Central memory CD8-positive, alpha-beta T cell (primary cell): ENCODE measurements at regions not wholly inside any gene's neighbourhood (a gene's known extent, or its start where the extent isn't known, plus 50 kb on each side); places are given as distances from the start of the nearest gene placed in this dataset.
"Not testable (repeated sequence)": the region's sequence is repeated elsewhere in the genome, so short reads cannot be mapped to it uniquely, and the experiment has no call there.

Experiments
- ATAC-seq: fragments of 150-1000 bp; cut with Tn5 transposase; replicated peaks from 2 replicates; pipeline ENCODE4 v1.10.0; 2022; ENCODE audit warnings: mild to moderate bottlenecking, moderate FRiP score, moderate number of reproducible peaks; ENCODE audit not compliant: poor library complexity, severe bottlenecking; ENCODE audit errors: extremely low read depth
- DNase-seq, 2 donors: peaks; one replicate each; pipeline ENCODE4 v3.0.0; 2021; ENCODE audit warnings: low spot score in 2 of 2
- H3K27ac Mint-ChIP-seq: one replicate; pipeline ENCODE4 v1.8.0; 2022; ENCODE audit warnings: low read depth, mild to moderate bottlenecking, moderate library complexity, mixed read lengths
- H3K27me3 Mint-ChIP-seq: one replicate; pipeline ENCODE4 v1.8.0; 2022; ENCODE audit warnings: mixed read lengths
- H3K36me3 Mint-ChIP-seq: one replicate; pipeline ENCODE4 v1.8.0; 2022; ENCODE audit warnings: mild to moderate bottlenecking, moderate library complexity, mixed read lengths; ENCODE audit not compliant: insufficient read depth
- H3K4me1 Mint-ChIP-seq: one replicate; pipeline ENCODE4 v1.8.0; 2022; ENCODE audit warnings: mixed read lengths
- H3K4me3 Mint-ChIP-seq: one replicate; pipeline ENCODE4 v1.8.0; 2022; ENCODE audit warnings: mild to moderate bottlenecking, moderate library complexity, mixed read lengths
- H3K9me3 Mint-ChIP-seq: one replicate; pipeline ENCODE4 v1.8.0; 2022; ENCODE audit warnings: mixed read lengths

DNA sequence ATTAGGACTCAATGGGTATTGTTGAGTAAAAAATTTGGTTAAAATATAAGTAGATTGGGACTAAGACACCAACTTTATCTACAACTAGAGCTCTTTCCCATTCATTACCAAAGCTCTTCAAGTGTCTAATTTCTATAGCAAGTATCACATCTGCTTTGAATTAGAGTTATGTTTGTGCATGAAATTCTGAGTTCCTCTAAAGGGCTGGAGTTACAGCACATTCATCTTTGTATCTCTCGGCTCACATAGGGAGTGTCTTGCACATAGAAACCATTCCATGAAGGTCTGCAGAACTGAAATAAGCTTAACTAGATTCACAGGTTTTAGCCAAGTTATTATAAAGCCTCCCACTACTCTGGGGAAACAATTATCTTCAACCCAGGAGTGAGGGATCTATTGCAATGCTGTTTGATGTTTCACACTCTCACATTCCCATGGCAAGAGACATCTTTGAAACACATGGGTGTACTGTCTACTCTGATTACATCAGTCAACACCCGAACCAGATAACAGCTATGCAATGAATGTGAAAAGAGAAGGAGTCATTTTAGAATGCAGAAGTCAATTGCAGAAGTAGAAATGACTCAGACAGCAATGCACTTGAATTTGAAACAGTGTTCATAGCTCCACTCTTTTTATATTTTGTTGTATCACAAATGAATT lies 93.1 kb upstream of the KBTBD8 start:
- peaks cover 10% of the 10 kb centered on the region for H3K9me3 Mint-ChIP-seq
- H3K4me3 Mint-ChIP-seq = no peak overlapping the region
- no peak overlapping the region for H3K27ac Mint-ChIP-seq
- H3K36me3 Mint-ChIP-seq = no peaks in the 10 kb centered on the region
- ATAC-seq (no peak), DNase-seq (no peak)
- H3K4me1 Mint-ChIP-seq = no peaks in the 10 kb centered on the region
- H3K27me3 Mint-ChIP-seq = peaks cover 10% of the 10 kb centered on the region

DNA sequence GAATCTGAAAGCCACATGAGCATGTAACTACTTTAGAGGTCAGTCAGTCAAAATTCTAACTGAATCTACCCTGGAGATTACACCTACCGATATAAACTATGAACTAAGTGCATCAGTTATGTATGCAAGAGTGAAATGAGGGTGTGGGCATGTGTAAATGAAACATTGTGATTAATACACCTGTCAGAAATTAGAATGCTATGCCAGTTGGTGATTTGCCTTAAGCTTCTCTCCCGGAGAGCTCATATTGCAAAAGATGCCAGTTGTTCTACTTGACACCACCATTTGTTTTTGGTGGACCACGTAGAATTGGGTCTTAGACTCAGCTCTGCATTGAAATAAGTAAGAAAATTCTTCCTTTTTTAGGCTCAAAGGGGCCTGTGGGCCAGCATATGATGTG lies 91.0 kb upstream of the KBTBD8 start:
- DNase-seq (no peak), ATAC-seq (no peak)
- peaks cover 2% of the 10 kb centered on the region for H3K36me3 Mint-ChIP-seq
- peaks cover 10% of the 10 kb centered on the region for H3K27me3 Mint-ChIP-seq
- H3K4me3 Mint-ChIP-seq = no peak overlapping the region
- no peaks in the 10 kb centered on the region for H3K4me1 Mint-ChIP-seq
- no peak overlapping the region for H3K27ac Mint-ChIP-seq
- no peaks in the 10 kb centered on the region for H3K9me3 Mint-ChIP-seq

DNA sequence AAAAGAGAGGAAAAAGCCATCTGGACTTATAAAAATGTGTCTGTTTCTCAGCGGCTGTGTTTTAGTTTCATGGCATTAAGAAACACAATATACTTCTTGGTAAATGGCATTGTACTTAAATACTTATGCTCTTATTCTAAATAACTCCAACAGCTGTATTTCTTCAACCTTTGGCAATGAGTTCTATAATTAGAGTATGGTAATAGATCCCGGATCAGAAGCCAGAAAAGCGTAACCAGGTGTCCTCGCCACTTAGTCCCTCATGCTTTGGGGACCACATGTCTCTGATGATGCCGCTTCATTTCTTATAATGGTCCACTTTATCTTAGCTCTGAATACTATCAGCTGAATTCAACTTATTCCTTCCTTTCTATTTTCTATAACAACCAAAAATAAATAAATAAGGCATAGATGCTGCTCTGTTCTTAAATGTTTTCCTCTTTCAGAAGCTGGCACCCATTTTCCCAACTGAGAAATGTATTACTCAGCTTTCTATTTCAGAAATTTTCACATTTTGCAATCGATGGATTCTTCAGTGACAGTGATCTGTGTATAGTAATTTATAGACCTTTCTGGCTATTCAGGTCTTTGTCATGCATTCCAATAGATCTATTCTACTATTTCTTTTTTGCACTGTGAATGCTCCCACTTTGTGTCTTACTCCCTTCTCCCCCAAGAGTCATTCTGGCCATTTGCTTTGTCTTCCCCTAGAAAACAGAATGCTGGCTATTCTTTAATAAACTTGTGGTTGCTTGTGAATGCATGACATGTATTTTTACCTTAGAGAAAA lies 87.6 kb upstream of the KBTBD8 start:
- H3K27ac Mint-ChIP-seq = no peak overlapping the region
- H3K27me3 Mint-ChIP-seq = peaks cover 10% of the 10 kb centered on the region
- no peak for ATAC-seq
- peaks cover 3% of the 10 kb centered on the region for H3K36me3 Mint-ChIP-seq
- no peak for DNase-seq
- no peaks in the 10 kb centered on the region for H3K4me1 Mint-ChIP-seq
- H3K4me3 Mint-ChIP-seq = no peak overlapping the region
- H3K9me3 Mint-ChIP-seq = peaks cover 6% of the 10 kb centered on the region

DNA sequence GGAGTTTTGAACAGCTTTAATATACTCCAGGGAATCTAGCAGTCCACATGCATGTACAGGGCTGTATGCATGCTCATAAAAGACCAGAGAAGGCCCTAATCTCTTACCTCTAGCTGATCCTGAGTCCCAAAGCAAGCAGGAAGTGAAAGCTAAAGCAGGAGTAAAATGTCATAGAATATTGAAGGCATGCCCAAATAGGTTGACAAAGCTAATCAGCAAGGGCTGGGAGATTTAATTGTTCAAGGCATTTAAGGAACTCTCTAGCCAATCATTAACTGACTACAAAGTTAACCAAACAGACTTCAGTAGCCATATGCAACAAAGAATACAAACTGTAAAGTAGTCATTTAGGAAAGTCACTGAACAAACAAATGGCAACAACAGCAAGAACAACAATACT lies 85.8 kb upstream of the KBTBD8 start:
- Mint-ChIP-seq H3K27me3 (no peaks in the 10 kb centered on the region), H3K27ac (no peak overlapping the region), H3K4me1 (no peaks in the 10 kb centered on the region), H3K9me3 (peaks cover 6% of the 10 kb centered on the region), H3K36me3 (peaks cover 3% of the 10 kb centered on the region), H3K4me3 (no peak overlapping the region)
- DNase-seq (no peak), ATAC-seq (no peak)

DNA sequence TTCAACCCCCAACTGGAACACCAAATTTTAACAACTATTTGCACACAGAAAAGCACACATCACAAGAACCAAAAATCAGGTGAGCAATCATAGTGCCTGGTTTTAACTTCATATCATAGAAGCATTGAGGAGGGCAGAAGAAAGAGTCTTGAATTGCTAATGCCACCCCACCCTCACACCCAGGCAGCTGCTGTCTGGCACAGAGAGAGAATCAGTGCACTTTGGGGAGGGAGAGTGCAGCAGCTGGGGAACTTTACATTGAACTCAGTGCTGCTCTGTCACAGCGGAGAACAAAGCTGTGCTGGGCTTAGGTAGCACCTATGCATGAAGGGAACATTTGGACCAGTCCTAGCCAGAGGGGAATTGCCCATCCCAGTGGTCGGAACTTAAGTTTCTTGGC lies 76.0 kb upstream of the KBTBD8 start:
- Mint-ChIP-seq H3K4me3 (no peak overlapping the region), H3K27ac (no peak overlapping the region), H3K36me3 (no peaks in the 10 kb centered on the region), H3K4me1 (no peaks in the 10 kb centered on the region), H3K27me3 (peaks cover 11% of the 10 kb centered on the region), H3K9me3 (no peaks in the 10 kb centered on the region)
- no peak for ATAC-seq
- DNase-seq = no peak

DNA sequence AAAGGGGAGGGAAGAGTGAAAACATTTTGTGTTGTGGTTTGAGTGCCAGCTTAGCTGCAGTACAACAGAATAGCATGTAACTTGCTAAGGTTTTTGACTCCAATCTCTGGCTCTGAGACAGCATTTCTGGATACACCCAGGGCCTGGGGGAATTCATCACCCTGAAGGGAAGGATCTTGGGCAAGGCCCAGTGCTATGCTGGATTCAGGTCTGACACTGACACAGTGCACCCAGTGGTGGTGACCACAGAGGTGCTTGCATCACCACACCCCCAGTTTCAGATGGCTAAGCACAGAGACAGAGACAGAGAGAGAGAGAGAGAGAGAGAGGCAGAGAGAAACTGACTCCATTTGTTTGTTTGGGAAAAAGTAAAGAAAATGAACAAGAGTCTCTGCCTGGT lies 74.1 kb upstream of the KBTBD8 start:
- Mint-ChIP-seq H3K36me3 (no peaks in the 10 kb centered on the region), H3K27me3 (peaks cover 11% of the 10 kb centered on the region), H3K4me3 (no peak overlapping the region), H3K9me3 (no peaks in the 10 kb centered on the region), H3K27ac (no peak overlapping the region), H3K4me1 (peaks cover 5% of the 10 kb centered on the region)
- DNase-seq (no peak), ATAC-seq (no peak)

DNA sequence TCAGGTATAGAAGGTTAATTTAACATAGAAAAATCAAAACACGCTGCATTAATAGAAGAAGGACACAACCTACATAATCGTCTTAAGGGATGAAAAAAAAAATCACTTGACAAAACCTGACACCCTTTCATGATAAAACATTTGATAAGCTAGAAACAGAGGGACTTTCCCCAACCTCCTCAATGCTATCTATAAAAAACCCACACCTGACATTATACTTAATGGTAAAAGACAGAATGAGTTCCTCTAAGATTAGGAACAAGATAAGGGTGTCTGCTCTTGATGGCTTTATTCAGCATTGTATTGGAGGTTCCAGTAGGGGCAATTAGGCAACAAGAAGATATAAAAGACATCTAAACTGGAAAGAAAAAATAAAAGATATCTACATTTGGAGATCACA lies 69.9 kb upstream of the KBTBD8 start:
- no peak for DNase-seq
- no peak for ATAC-seq
- H3K36me3 Mint-ChIP-seq = no peaks in the 10 kb centered on the region
- H3K9me3 Mint-ChIP-seq = no peaks in the 10 kb centered on the region
- peaks cover 11% of the 10 kb centered on the region for H3K27me3 Mint-ChIP-seq
- peaks cover 5% of the 10 kb centered on the region for H3K4me1 Mint-ChIP-seq
- H3K4me3 Mint-ChIP-seq = no peak overlapping the region
- H3K27ac Mint-ChIP-seq = no peak overlapping the region

DNA sequence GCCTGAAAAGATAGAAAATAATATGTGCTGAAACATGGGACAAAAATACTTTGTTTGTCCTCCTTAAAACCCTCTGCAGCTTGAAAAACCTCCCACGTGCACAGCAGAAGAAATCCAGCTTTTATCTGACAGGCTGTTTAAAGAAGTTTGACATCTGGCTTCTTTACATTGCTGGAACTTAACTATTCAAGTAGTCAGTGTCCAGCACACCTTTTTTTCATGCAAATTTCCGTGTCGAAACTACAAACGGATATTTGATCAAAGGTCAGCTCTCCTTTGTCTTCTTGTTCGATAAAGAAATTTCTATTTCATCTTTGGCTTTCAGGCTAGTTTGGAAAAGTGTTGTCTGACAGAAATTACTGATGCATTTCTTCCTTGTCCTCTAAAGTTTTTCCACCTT lies 66.8 kb upstream of the KBTBD8 start:
- Mint-ChIP-seq H3K4me3 (no peak overlapping the region), H3K9me3 (no peaks in the 10 kb centered on the region), H3K36me3 (no peaks in the 10 kb centered on the region), H3K27me3 (peaks cover 11% of the 10 kb centered on the region), H3K4me1 (peaks cover 5% of the 10 kb centered on the region), H3K27ac (no peak overlapping the region)
- ATAC-seq (no peak), DNase-seq (no peak)

DNA sequence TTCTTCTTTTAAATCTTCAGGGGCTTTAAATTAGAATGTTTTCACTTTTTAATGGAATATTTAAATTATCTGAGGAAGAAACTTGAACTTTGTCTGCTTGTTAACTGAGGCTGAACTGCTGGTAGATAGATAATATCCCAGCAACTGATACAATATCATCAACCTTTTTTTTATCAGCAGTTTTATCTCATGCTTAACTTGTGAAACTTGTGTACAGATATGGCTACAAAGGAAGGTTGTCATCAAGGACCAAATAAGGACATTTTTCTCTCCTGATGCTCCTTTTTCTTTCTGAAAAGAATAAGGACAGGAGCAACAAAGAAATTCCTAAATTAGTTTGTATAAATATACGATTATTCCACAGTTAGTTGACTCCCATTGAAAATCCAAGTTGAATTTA lies 66.4 kb upstream of the KBTBD8 start:
- no peak overlapping the region for H3K4me3 Mint-ChIP-seq
- no peak for ATAC-seq
- no peak for DNase-seq
- H3K27ac Mint-ChIP-seq = no peak overlapping the region
- peaks cover 5% of the 10 kb centered on the region for H3K4me1 Mint-ChIP-seq
- H3K36me3 Mint-ChIP-seq = no peaks in the 10 kb centered on the region
- no peaks in the 10 kb centered on the region for H3K9me3 Mint-ChIP-seq
- peaks cover 11% of the 10 kb centered on the region for H3K27me3 Mint-ChIP-seq

DNA sequence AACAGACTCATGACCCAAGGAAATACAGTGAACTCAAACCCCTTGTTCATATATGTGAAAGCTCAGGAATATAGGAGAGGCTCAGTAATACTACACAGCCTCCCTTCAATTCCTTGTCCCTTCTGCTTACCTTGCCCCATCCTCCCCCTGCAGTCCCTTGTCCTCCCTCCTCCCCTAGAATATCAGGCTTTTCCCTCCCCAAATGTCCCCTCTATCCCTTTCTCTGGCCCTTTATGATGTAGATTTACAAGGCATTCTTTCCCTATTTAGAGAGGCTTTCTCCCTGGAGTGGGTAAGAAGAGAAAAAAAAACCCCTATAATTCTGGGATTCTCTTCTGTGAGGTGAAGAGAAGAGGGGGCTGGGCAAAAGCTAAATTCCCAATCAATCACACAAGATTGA lies 64.9 kb upstream of the KBTBD8 start:
- Mint-ChIP-seq H3K36me3 (no peaks in the 10 kb centered on the region), H3K4me3 (no peak overlapping the region), H3K27me3 (peaks cover 11% of the 10 kb centered on the region), H3K27ac (no peak overlapping the region), H3K9me3 (no peaks in the 10 kb centered on the region), H3K4me1 (peaks cover 3% of the 10 kb centered on the region)
- DNase-seq = no peak
- ATAC-seq = no peak

DNA sequence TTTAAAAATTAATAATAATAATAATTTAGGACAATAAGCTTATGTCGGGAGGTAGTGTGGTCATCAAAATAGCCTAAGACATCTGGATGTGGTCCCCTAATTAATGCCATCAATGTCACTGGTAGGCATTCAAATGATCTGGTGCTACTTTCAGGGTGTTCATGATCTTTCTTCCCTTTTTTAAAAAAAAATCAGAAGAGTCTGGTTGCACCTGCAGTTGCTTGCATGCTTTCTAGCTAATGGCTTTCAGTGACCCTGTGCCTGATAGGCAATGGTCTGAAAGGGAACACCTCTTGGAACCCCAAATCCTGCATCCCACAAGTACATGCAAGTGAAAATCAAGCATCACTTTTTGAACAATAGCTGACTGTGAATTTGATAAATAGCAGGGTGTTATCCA lies 64.1 kb upstream of the KBTBD8 start:
- peaks cover 11% of the 10 kb centered on the region for H3K27me3 Mint-ChIP-seq
- no peaks in the 10 kb centered on the region for H3K36me3 Mint-ChIP-seq
- no peaks in the 10 kb centered on the region for H3K9me3 Mint-ChIP-seq
- ATAC-seq = no peak
- H3K27ac Mint-ChIP-seq = no peak overlapping the region
- no peak for DNase-seq
- no peaks in the 10 kb centered on the region for H3K4me1 Mint-ChIP-seq
- no peak overlapping the region for H3K4me3 Mint-ChIP-seq

DNA sequence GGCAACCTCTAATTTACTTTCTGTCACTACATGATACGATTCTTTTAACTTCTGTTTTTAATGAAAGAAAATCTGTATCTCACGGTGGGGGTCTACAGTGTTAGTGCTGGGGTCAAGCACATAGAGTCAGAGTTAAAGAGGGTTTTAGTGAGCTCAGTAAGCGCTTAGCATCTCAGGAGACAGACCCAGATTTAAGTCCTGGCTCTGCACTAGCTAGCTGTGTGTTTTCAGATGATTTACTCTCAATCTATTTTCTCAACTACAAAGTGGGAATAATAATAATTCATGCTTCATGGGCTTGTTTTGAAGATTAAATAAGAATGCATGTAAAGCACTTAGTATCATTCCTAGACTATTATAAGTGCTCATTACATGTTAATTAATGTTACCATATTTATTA lies 63.4 kb upstream of the KBTBD8 start:
- no peaks in the 10 kb centered on the region for H3K9me3 Mint-ChIP-seq
- DNase-seq = no peak
- no peak for ATAC-seq
- no peaks in the 10 kb centered on the region for H3K4me1 Mint-ChIP-seq
- H3K4me3 Mint-ChIP-seq = no peak overlapping the region
- no peak overlapping the region for H3K27ac Mint-ChIP-seq
- H3K27me3 Mint-ChIP-seq = peaks cover 11% of the 10 kb centered on the region
- no peaks in the 10 kb centered on the region for H3K36me3 Mint-ChIP-seq

DNA sequence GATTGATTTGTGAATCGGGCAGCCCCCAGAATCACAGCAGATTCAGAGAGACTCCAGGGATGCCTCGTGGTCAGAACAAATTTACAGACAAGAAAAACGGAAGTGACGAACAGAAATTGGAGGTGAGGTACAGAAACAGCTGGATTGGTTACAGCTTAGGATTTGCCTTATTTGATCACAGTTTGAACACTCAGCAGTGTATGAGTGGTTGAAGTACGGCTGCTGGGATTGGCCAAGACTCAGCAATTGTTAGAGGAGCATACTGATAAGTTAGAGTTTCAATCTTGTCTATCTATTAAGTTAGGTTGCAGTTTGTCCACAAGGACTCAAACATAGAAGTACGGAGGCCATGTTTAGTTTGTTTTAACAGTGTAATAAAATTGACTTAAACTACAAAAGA lies 61.1 kb upstream of the KBTBD8 start:
- not testable (repeated sequence) for H3K9me3 Mint-ChIP-seq, H3K36me3 Mint-ChIP-seq, DNase-seq, H3K4me1 Mint-ChIP-seq, ATAC-seq, H3K27ac Mint-ChIP-seq, H3K4me3 Mint-ChIP-seq
- H3K27me3 Mint-ChIP-seq = peaks cover 23% of the 10 kb centered on the region
